ENCODE measurements at regions not wholly inside any gene's neighbourhood (a gene's known extent, or its start where the extent isn't known, plus 50 kb on each side); places are given as distances from the start of the nearest gene placed in this dataset.

- no peak for TF ChIP-seq USF1 (IDR thresholded peaks at IDR 0.05)
- no peak for TF ChIP-seq NFIC (IDR thresholded peaks at IDR 0.05)
These were observed 394.7 kb downstream of the SEC14L1 start for GRCh38 chr17:77535435-77535834.

- TF ChIP-seq RAD21 (IDR thresholded peaks at IDR 0.05; ENCODE audit: low read depth) (no peak), YY1 (IDR thresholded peaks at IDR 0.05; ENCODE audit: low read depth) (no peak), CREB1 (IDR thresholded peaks at IDR 0.05; ENCODE audit: low read depth) (no peak), FOXM1 (IDR thresholded peaks at IDR 0.05; ENCODE audit: borderline replicate concordance, low read depth) (no peak), NFIC (IDR thresholded peaks at IDR 0.05) (no peak), EP300 (IDR thresholded peaks at IDR 0.05; ENCODE audit: borderline replicate concordance) (no peak), CEBPB (IDR thresholded peaks at IDR 0.05) (no peak)
These were observed 395.1 kb downstream of the SEC14L1 start for GRCh38 chr17:77535892-77536291.

- TF ChIP-seq REST (IDR thresholded peaks at IDR 0.05; ENCODE audit: low read depth) (no peak), CEBPB (IDR thresholded peaks at IDR 0.05) (no peak)
These were observed 396.8 kb downstream of the SEC14L1 start for GRCh38 chr17:77537566-77537965.

GRCh38 chr17:77540531-77540930 lies 399.8 kb downstream of the SEC14L1 start:
- TF ChIP-seq EGR1 (IDR thresholded peaks at IDR 0.05) (no peak), CREB1 (IDR thresholded peaks at IDR 0.05; ENCODE audit: low read depth) (no peak), REST (IDR thresholded peaks at IDR 0.05; ENCODE audit: low read depth) (no peak), TAF1 (IDR thresholded peaks at IDR 0.05; ENCODE audit: low read depth) (no peak), ZBTB7A (IDR thresholded peaks at IDR 0.05; ENCODE audit: low read depth) (no peak)

GRCh38 chr17:77540975-77541374 lies 400.2 kb downstream of the SEC14L1 start:
- TF ChIP-seq TCF12 (IDR thresholded peaks at IDR 0.05; ENCODE audit: low read depth) = no peak
- TF ChIP-seq CREB1 (IDR thresholded peaks at IDR 0.05; ENCODE audit: low read depth) = no peak
- no peak for TF ChIP-seq RAD21 (IDR thresholded peaks at IDR 0.05; ENCODE audit: low read depth)
- TF ChIP-seq YY1 (IDR thresholded peaks at IDR 0.05; ENCODE audit: low read depth) = no peak
- TF ChIP-seq EGR1 (IDR thresholded peaks at IDR 0.05) = no peak
- no peak for TF ChIP-seq ZBTB7A (IDR thresholded peaks at IDR 0.05; ENCODE audit: low read depth)
- no peak for TF ChIP-seq FOXM1 (IDR thresholded peaks at IDR 0.05; ENCODE audit: borderline replicate concordance, low read depth)
- TF ChIP-seq EP300 (IDR thresholded peaks at IDR 0.05; ENCODE audit: borderline replicate concordance) = no peak
- TF ChIP-seq USF1 (IDR thresholded peaks at IDR 0.05) = no peak
- no peak for TF ChIP-seq CEBPB (IDR thresholded peaks at IDR 0.05)
- TF ChIP-seq TAF1 (IDR thresholded peaks at IDR 0.05; ENCODE audit: low read depth) = no peak
- TF ChIP-seq REST (IDR thresholded peaks at IDR 0.05; ENCODE audit: low read depth) = no peak
- TF ChIP-seq NFIC (IDR thresholded peaks at IDR 0.05) = no peak

- TF ChIP-seq REST (IDR thresholded peaks at IDR 0.05; ENCODE audit: low read depth) (no peak), EGR1 (IDR thresholded peaks at IDR 0.05) (no peak), TAF1 (IDR thresholded peaks at IDR 0.05; ENCODE audit: low read depth) (no peak), ZBTB7A (IDR thresholded peaks at IDR 0.05; ENCODE audit: low read depth) (no peak), NFIC (IDR thresholded peaks at IDR 0.05) (no peak), EP300 (IDR thresholded peaks at IDR 0.05; ENCODE audit: borderline replicate concordance) (no peak), YY1 (IDR thresholded peaks at IDR 0.05; ENCODE audit: low read depth) (no peak)
These were observed 401.2 kb downstream of the SEC14L1 start for GRCh38 chr17:77542011-77542410.

All from Ishikawa (cell line).